ENCODE measurements at regions not wholly inside any gene's neighbourhood (a gene's known extent, or its start where the extent isn't known, plus 50 kb on each side); places are given as distances from the start of the nearest gene placed in this dataset.

GRCh38 chr17:43309505-43310332, 75.9 kb upstream of the RNU2-1 start:
- TF ChIP-seq ZNF274 (IDR thresholded peaks at IDR 0.05; ENCODE audit: low read depth, low read length) (no peak), YY1 (IDR thresholded peaks at IDR 0.05; ENCODE audit: insufficient read depth, insufficient read length) (no peak), SUZ12 (IDR thresholded peaks at IDR 0.05; ENCODE audit: extremely low read depth, insufficient read depth, insufficient read length) (no peak)
